ENCODE measurements at regions not wholly inside any gene's neighbourhood (a gene's known extent, or its start where the extent isn't known, plus 50 kb on each side); places are given as distances from the start of the nearest gene placed in this dataset.

GRCh38 chr5:128826275-128826674, 139.0 kb upstream of the SLC27A6 start:
- TF ChIP-seq CTCF (IDR thresholded peaks at IDR 0.05), result no peak
- TF ChIP-seq POLR2A (IDR thresholded peaks at IDR 0.05), result no peak

Data from testis (tissue), 2 donors.